ENCODE measurements at regions not wholly inside any gene's neighbourhood (a gene's known extent, or its start where the extent isn't known, plus 50 kb on each side); places are given as distances from the start of the nearest gene placed in this dataset.
A peak's percentile ranks its signal among the peaks of the same experiment; 100 is the strongest.
"Not testable (repeated sequence)": the region's sequence is repeated elsewhere in the genome, so short reads cannot be mapped to it uniquely, and the experiment has no call there.

DNA sequence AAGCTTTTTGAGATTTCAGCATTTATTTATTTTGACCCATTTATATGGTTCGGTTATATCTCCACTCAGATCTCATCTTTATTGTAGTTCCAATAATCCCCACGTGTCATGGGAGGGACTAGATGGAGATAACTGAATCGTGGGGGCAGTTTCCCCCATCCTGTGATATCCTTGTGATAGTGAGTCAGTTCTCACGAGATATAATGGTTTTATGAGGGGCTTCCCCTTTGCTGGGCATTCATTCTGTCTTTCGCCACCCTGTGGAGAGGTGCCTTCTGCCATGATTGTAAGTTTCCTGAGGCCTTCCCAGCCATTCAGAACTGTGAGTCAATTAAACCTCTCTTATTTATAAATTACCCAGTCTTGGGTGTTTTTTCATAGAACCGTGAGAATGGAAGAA is 96.5 kb upstream of the PCSK1 start:
- no peak for DNase-seq

DNA sequence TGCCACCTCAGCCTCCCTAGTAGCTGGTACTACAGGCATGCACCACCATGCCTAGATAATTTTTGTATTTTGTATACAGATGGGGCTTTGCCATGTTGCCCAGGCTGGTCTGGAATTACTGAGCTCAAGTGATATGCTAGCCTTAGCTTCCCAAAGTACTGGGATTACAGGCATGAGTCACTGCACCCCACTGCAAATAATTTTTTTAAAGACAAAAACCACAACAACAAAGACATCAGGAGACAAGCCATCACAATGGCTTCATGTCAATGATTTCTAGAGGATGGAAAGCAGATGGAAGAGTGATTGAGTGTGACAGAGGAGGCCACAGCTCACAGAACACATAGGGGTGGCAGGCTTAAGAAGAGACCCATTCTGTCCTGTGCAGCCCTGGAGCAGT is 97.9 kb upstream of the PCSK1 start:
- no peak for DNase-seq

GRCh38 chr5:96533371-96533770 is 100.3 kb upstream of the PCSK1 start:
- no peak for DNase-seq

DNA sequence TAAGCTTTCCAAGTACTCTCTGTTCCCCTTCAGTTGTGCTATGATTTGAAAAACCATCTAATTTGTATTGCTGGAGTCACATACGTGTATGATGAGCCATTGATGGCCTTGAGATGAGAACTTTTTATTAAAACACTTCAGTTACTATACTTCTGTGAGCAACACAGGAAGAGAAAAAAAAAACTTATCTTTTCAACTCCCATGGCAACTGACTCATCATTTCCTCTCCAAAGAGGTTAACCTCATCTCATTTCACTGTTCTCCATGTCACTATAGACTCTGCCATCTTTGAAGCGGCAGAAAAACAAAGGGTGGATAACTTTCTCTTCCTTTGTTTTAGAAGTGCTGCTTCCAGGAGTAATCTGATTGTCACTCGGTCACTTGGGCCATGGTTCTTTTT is 104.3 kb upstream of the PCSK1 start:
- DNase-seq = no peak

GRCh38 chr5:96538808-96539250 is 105.8 kb upstream of the PCSK1 start:
- no peak for DNase-seq

- DNase-seq = no peak
Measured at GRCh38 chr5:96546120-96546519, 113.1 kb upstream of the PCSK1 start.

GRCh38 chr5:96547486-96547885 is 114.4 kb upstream of the PCSK1 start:
- DNase-seq = no peak

GRCh38 chr5:96548905-96549304 is 113.3 kb upstream of the CAST start:
- DNase-seq = no peak

GRCh38 chr5:96560857-96561256 is 101.3 kb upstream of the CAST start:
- not testable (repeated sequence) for DNase-seq

DNA sequence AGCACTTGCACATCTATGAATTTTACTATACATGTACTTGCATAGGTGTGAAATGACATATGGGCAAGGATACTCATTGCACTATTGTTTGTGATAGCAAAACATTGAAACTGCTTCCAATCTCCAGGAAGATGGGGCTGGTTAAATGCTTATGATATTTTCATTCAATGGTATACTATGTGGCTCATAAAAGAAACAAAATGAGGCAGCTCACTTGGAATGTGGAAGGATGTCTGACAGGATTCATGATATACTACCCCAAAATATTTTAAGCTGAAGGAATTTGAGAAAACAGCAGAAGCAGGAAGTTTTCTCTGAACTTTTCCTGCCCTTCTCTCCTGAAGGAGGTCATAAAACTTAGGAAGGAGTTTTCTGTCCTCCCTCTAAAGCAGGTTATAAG is 99.6 kb upstream of the CAST start:
- DNase-seq = no peak

GRCh38 chr5:96563816-96564215 is 98.4 kb upstream of the CAST start:
- DNase-seq = no peak

- DNase-seq = no peak
Measured at GRCh38 chr5:96565582-96566265, 96.5 kb upstream of the CAST start.

GRCh38 chr5:96566833-96567587 is 95.2 kb upstream of the CAST start:
- DNase-seq = no peak

- no peak for DNase-seq
Measured at GRCh38 chr5:96569332-96569731, 92.8 kb upstream of the CAST start.

DNA sequence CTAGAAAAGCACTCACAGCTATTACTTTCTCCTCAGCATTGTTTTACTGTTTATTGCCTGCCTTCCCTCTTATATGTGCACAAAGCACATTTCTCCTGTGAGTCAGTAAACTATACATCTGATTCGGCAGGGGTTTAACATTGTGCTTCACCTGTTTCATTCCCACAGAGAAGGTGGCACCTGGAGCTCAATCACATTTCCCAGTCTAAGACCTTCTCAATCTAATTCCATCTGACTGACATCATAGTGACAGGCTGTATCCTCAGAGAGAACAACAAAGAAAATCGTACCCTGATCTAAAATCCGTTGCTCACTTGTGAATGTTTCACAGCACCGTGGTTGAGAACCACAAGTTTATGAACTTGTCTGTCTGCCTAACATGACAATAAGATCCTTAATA is 92.4 kb upstream of the CAST start:
- no peak for DNase-seq

GRCh38 chr5:96572864-96573512 is 89.2 kb upstream of the CAST start:
- DNase-seq = no peak

DNA sequence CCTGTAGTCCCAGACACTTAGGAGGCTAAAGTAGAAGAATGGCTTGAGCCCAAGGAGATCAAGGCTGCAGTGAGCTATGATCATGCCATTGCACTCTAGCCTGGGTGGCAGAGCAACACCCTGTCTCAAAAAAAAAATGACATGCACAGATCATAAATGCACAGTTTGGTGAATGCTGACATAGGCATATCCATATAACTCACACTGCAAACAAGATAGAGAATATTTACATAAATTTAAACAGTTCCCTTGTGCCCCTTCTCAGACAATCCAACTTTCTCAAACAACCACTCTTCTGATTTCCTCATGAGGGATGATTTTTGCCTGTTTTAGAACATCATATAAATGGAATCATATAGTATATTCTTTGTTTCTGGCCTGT is 88.7 kb upstream of the CAST start:
- no peak for DNase-seq

GRCh38 chr5:96576876-96577275 is 85.3 kb upstream of the CAST start:
- no peak for DNase-seq

DNA sequence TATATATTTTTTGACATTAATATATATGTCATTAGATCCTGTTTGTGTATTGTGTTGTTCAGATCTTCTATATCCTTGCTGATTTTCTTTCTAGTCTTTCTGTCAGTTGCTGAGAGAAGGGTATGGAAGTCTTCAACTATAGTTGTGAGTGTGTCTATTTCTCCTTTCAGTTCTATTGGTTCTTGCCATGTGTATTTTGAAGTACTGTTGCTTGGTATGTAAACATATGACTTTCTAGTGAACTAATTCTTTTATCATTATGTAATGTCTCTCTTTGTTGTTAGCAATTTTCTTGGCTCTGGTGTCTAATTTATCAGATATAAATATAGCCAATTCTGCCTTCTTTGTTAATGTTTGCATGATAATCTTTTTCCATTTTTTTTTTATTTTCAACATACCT is 84.3 kb upstream of the CAST start:
- no peak for DNase-seq

DNA sequence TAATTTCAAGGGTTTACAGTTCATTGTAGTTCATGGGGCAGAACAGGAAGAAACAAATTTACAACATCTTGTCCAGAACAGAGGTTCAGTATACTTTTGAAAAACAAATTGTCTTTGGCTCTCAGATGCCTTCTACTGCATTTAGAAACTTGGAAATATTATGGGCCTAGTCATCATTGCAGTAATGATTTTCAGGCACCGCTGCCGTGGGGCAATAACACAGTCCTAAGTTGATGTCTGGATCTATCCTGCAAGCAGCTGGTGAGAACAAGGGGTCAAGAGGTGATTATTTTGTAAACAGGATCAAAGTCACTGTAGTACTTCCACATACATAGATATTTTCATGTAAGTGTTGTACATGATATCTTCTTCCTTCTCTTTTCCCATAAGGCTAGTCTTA is 82.5 kb upstream of the CAST start:
- DNase-seq = no peak

DNA sequence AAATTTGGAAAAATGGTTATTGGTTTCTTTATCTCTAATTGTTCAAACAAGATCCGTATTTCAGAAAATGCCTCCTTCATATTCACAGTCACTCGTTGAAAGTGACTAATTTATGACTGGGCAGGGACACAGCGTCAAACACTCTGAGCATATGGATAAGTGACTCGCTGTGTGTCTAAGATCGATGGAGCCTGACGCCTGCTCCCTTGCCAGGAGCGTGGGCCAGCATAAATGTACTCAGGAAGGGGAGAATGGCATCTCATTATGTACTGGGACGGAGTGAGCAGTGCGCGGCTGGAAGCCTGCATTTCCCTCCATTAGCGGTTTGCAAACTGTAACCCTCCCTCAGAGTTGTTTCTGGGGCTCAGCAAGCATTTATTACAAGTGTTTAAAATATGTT is 79.8 kb upstream of the CAST start:
- peak; percentile 30 for DNase-seq

GRCh38 chr5:96584712-96585111 is 77.5 kb upstream of the CAST start:
- DNase-seq = no peak

- DNase-seq = no peak
Measured at GRCh38 chr5:96588539-96588938, 73.6 kb upstream of the CAST start.

DNA sequence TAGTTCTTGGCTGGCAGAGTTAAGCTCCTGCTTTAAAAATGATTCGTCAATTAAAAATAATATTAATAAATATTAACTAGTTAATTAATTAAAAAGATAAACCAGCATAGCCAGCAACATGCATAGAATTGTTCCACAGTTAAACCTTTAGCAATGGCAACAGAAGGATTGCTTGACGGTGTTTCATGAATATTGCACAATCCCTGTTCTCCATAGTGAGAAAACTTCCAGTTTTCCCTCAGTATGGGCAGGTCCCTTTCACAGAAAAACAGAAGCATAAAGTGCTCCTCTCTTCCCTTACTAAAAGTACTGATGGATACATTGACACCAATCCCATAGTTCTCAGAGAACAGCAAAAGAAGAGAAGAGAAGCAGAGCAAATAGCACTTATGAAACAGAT is 71.4 kb upstream of the CAST start:
- no peak for DNase-seq
